Kidney epithelial cell (primary cell): ENCODE measurements at regions not wholly inside any gene's neighbourhood (a gene's known extent, or its start where the extent isn't known, plus 50 kb on each side); places are given as distances from the start of the nearest gene placed in this dataset.

Experiments
- DNase-seq: peaks from one replicate; pipeline ENCODE4 v3.0.0-alpha.2; 2010; ENCODE audit warnings: low read depth
- H3K27me3 ChIP-seq: 2 replicates; pipeline ENCODE4 v1.6.0; 2011; ENCODE audit warnings: low read length; ENCODE audit not compliant: control insufficient read depth, insufficient read depth
- H3K36me3 ChIP-seq: 2 replicates; pipeline ENCODE4 v1.5.1; 2011; ENCODE audit warnings: low read length; ENCODE audit not compliant: control insufficient read depth, insufficient read depth
- H3K4me3 ChIP-seq: 2 replicates; pipeline ENCODE4 v1.5.1; 2011; ENCODE audit warnings: low read depth, mild to moderate bottlenecking, control low read depth, low read length
- CTCF ChIP-seq: IDR thresholded peaks from 2 replicates; pipeline ENCODE4 v1.5.1; 2011; ENCODE audit warnings: mild to moderate bottlenecking, moderate library complexity, low read length, control low read depth, inconsistent platforms; ENCODE audit not compliant: insufficient read depth, poor library complexity, severe bottlenecking

DNA sequence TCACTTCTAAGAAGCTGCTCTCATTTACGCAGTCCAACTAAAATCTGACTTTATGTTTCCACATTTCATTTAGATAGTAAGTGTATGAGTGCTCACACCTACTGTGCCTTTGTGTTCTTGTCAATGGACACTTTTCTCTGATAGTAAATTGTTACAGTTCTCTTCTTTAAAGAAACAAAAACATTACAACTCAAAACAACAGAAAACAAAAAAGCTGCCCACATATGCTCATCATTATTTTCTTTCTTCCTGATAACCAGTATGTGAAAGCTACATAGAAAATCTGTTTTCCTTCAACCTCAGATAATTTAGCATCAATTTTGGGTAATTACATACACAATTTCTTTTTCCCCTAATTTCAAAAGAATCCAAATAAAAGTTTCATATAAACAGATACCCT, 1247.8 kb upstream of the NXPH2 start:
- H3K36me3 ChIP-seq: no peaks in the 10 kb centered on the region
- DNase-seq: no peak
- no peaks in the 10 kb centered on the region for H3K27me3 ChIP-seq
- TF ChIP-seq CTCF: no peak
- H3K4me3 ChIP-seq: no peak overlapping the region

- Histone ChIP-seq H3K4me3 (no peak overlapping the region), H3K36me3 (no peaks in the 10 kb centered on the region), H3K27me3 (no peaks in the 10 kb centered on the region)
- TF ChIP-seq CTCF: no peak
- DNase-seq: no peak
Observed at GRCh38 chr2:140027320-140027719, 1247.1 kb upstream of the NXPH2 start.

DNA sequence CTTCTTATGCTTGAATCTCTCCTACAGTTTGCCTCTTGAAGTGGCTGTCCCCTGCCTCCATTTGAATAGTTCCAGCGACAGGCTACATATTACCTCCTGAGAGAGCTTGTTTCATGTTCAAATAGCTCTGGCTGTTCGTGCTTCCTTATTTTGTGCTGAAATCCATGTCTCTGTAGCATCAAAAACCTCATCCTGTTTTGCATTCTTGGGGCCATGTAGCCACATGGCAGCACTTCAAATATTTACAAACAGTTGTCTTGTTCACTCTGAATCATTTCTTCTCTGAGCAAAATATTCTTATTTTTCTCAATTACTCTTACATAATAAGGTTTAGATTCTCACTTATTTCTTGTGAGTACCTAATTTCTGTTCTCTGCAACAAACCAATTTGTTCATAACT, 1243.1 kb upstream of the NXPH2 start:
- no peak for DNase-seq
- Histone ChIP-seq H3K36me3 (no peaks in the 10 kb centered on the region), H3K4me3 (no peak overlapping the region), H3K27me3 (no peaks in the 10 kb centered on the region)
- TF ChIP-seq CTCF: no peak

DNA sequence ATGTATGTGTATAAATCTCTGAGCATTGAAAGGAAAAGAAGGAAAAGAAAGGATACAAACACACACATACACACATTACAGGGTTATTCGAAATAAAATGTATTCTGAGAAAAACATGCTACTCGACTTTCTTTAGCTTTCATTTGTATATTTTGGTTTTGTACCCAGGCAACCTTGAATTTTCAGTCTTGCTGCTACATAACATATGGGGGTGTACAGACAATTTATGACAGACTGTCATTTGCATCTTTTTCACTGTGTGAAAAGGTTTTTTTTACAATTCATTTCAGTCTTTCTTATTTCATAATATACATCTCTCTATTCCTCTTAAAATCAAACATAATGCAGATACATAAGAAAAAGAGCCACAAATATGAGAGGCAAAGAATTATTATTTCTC, 1238.4 kb upstream of the NXPH2 start:
- no peak for TF ChIP-seq CTCF
- no peak for DNase-seq
- Histone ChIP-seq H3K4me3 (no peak overlapping the region), H3K36me3 (no peaks in the 10 kb centered on the region), H3K27me3 (no peaks in the 10 kb centered on the region)

DNA sequence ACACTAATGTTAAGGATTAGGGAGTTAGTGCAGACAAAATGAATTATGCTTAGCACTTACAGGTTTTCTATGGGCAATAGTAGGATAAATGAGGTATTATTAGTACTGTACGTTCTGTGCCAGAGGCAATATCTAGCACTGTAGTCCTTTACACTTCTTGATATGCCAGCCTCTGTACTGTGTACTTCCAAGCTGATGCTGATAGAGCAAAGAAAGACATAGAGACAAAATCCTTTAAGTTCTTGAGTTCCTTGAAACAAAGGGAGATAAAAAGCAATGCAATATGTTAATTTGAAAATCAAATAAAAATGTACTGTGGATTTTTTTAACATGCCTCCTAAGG, 1234.0 kb upstream of the NXPH2 start:
- no peak for DNase-seq
- H3K27me3 ChIP-seq: no peaks in the 10 kb centered on the region
- no peak overlapping the region for H3K4me3 ChIP-seq
- H3K36me3 ChIP-seq: no peaks in the 10 kb centered on the region
- TF ChIP-seq CTCF: no peak

GRCh38 chr2:140013545-140014203, 1233.5 kb upstream of the NXPH2 start:
- TF ChIP-seq CTCF: no peak

More at GRCh38 chr2:140013545-140014203, 1233.5 kb upstream of the NXPH2 start:
- H3K4me3 ChIP-seq: no peak overlapping the region
- H3K36me3 ChIP-seq: no peaks in the 10 kb centered on the region
- DNase-seq: no peak
- no peaks in the 10 kb centered on the region for H3K27me3 ChIP-seq
